GM19452 (cell line): ENCODE measurements at regions not wholly inside any gene's neighbourhood (a gene's known extent, or its start where the extent isn't known, plus 50 kb on each side); places are given as distances from the start of the nearest gene placed in this dataset.
A peak's percentile ranks its signal among the peaks of the same experiment; 100 is the strongest.

Source experiments
- ATAC-seq: cut with Tn5 transposase; IDR thresholded peaks from one replicate; pipeline ENCODE4 v1.9.1; 2021; ENCODE audit not compliant: unreplicated experiment

DNA sequence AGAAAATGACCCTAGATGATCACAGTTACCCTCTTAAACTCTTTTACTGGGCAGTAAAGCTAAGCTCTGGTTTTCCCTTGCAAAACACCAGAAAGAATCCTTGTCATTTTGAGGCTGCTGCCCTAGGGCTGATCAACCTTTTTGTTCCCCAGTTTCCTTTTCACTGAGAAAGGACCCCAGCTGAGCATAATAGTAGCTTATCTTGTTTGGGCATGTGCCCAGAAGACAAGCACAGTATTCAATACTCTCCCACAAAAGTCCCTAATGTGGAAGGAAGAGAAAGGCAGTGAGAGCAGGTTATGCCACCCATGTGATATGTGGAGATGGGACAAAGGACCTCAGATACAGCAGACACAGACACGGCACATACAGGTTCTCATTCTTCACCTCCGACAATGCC lies 332.6 kb upstream of the TMPO start:
- no peak for ATAC-seq

GRCh38 chr12:98185606-98186005 lies 329.8 kb upstream of the TMPO start:
- no peak for ATAC-seq

- no peak for ATAC-seq
Observed at GRCh38 chr12:98188650-98189077, 326.7 kb upstream of the TMPO start.

DNA sequence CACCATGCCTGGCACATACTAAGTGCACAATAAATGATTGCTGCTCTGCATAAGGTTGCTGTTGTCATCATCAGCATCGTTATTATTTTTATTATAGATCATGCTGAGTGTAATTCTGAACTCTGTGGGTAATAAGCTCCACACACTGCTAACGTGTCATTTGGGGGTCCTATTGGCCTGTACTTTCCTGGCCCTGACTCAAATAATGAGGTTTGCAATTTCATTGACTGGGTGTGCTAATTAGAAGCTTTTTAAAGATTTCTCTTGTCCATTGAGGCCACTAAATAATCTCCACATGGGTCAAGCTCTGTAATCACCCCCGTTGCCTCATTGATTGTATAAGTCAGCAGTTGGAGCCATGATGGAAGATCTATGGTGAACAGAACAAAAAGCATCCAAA lies 320.8 kb upstream of the TMPO start:
- no peak for ATAC-seq

- ATAC-seq = no peak
Observed at GRCh38 chr12:98198261-98198982, 317.0 kb upstream of the TMPO start.

DNA sequence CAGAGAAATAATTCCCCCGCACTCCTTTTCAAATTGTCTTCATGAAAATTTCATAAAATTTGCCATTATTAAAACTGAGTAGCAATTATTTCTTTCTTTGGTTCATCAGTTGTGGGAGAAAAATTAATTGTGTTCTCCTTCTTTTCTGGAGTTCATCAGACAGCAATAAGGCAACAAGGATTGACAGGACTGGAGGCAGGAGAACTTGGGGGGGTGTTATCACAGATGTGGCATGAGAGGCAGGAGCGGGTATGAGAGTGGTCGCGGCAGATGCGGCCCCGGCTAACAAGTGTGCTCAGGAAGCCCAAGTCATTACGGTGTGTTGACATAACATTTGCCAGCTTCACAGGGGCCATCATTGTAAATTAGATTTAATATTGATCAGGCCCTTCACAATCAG lies 306.6 kb upstream of the TMPO start:
- ATAC-seq = no peak

DNA sequence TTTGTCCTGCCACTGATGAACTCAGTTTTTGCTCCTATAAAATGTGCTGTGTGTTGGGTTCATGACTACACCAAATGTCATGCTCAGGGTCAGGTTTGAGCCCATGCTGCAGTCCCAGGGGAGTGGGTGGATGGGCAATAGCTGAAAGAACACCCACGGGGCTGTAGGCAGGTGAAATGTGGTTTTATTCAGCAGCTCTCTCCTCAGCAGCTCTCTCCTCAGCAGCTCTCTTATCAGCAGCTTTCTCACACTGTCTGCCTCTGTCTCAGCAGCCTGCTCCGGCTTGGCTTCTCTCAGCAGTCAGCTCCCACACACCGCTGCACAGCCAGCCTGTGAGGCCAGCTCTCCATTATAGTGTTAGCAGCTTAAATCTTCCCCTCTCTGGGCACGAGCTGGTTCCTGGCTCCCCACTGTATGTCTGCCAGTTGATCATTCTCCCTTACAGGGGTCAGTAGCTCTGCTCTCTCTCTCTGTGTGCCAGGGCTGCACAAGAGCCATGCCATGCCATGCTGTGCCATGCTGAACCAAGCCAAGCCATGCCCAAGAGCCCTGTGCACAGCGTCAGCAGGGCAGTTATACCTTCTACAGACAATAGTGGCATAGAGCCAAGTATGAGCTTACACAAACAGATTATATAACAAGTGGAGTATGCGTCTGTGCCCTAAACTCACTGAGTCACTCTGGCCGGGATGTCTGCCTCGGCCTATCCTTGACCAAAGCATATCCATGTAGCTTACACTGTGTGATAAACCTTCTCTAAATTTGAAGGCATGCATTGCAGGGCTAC lies 303.3 kb upstream of the TMPO start:
- no peak for ATAC-seq

DNA sequence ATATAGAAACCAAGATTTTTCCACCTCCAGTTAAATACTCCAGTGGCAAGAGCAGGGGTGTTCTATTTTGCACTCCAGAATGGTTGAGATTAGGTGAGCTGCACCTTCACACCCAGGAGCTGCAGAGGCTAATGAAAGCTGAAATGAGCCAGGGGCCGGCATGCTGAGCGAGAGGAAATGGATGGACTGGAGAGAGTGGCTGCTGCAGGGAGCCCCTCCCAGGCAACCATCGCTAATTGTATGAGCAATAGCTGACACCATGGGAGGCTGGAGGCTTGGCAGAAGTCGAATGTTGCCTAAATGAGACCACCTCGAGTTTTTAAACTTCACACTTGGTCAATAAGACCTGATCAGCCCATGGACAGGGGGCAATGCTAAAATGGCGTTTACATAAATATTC lies 301.8 kb upstream of the TMPO start:
- ATAC-seq = no peak

- no peak for ATAC-seq
Observed at GRCh38 chr12:98217257-98217656, 298.1 kb upstream of the TMPO start.

DNA sequence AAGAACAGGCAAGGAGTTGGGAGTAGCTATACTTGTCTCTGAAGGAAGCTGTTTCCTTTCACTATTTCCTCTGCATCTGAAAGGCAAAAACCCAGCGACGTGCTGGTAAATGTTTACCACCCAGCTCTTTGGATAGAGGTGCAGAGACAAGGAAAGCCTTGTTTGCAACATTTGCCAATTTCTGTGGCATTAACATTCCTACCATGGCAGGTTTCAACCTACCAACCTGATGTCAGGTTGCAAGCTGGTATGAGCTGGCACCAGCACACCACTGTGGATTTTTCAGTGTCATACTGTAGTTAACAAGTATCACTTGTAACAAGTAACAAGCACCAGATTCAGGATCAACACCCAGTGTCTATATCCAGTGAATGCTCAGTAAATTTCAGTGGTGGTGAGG lies 294.8 kb upstream of the TMPO start:
- no peak for ATAC-seq

DNA sequence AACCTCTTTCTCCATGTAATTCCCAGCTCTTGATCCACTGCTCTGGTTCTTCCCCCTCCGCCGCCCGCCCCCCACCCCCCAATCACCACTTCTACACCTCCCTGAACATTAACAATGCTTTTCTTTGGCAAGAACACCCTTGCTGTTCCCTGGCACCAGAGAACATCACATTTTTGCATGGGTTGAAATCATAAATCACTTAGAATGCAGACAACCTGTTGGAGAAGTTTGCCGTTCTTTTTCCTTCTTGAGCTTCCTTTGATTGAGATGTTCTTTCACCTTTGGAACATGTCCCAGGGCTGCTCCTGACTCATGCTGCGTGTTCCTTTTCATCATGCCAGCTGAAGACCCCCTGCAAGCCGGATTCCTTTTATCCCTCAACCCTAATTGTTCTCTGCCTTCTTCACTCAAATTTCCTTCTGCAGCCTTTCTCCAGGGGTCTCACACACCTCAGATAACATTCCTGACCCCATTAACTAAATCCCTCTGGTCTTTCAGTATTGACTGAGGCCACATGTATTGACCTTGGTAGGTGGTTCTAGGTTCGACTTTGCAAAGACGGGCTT lies 294.1 kb upstream of the TMPO start:
- no peak for ATAC-seq

GRCh38 chr12:98222135-98222534 lies 293.3 kb upstream of the TMPO start:
- ATAC-seq = no peak

DNA sequence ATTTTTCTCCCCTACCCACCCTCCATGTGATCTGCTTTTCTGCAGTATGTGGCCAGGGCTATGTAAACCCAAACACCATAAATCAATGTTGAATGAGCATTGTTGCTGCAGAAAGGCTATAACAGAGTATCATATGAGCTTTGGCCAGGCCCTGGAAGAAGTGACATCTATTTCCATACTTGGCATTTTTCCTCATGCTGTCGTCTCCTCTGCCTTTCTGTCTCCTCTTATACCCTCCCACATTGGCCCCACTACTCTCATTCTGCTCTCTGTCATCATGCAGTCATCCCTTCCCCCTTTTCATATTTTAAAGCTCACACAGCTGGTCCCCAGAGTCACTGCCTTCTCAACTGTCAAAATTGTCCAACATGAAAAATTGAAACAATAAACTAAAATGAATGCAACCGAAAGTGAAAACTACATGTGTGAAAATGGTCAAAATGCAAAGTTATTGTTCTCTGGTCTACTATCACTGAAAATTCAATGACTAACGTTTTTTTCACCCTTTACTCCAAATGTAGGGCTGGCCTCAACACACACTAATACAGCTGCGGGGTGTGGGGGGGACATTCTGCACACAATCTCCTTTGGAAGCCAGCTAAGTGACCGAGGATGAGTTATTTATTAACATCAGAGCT lies 290.7 kb upstream of the TMPO start:
- ATAC-seq = peak; percentile 78

GRCh38 chr12:98227162-98227561 lies 288.2 kb upstream of the TMPO start:
- no peak for ATAC-seq

GRCh38 chr12:98228683-98229539 lies 286.5 kb upstream of the TMPO start:
- no peak for ATAC-seq

DNA sequence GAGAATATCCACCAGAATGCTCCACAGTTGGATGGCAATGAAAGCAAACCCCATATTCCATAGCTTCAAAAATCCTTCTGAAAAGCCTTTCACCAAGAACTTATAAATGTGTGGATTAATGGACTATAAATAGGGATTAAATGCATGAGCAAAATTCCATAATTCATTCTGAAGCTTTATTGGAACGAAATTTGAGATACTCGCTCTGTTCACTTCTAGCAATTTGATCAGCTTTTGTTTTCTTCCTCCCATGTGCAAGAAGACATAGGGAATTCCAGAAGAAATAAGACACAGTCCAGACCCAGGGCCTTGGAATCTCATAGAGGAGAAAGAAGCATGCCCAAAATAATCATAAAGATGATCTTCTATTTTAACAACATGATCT lies 285.9 kb upstream of the TMPO start:
- no peak for ATAC-seq

GRCh38 chr12:98232753-98233390 lies 282.5 kb upstream of the TMPO start:
- ATAC-seq = no peak

DNA sequence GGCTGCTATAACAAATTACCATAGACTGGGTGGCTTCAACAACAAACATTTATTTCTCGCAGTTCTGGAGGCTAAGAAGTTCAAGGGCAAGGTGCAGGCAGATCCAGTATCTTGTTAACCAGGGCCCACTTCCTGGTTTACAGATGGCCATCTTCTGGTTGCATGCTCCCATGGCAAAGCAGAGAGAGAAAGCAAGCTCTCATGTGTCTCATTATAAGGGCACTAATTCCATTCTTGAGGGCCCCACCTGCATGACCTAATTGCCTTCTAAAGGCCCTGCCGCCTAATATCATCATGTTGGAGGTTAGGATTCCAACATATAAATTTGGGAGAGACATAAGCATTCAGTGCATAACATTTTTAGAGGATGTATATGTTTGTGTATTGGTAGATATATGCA lies 280.1 kb upstream of the TMPO start:
- ATAC-seq = no peak

DNA sequence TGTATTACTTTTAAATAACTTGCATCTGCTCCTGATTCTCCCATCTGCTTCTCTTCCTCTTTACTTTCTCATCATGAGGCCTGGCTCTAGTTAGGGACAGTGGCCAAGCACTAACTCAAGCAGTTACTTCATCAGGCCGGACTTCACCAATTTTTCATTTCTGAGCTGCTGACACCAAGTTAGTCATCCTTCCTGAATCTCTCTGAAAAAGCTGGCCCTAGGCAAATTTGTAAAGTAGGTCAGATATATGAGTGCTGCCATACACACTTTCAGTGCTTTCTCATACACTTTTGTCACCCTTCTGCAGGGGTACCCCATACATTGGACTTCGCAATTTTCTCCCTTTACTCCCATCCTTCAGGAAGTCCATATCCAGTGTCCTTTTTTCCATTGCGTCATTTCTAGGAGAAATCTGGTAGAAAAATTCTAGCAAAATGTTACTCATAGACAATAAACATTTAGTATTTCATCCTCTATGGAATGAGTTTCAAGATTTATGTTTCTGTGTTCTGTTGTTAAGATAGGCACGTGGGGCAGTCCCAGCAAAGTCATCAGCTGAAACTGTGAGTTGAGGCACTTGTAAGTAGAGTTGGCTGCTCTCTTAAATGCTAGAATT lies 276.8 kb upstream of the TMPO start:
- ATAC-seq = no peak

GRCh38 chr12:98243190-98243589 lies 272.2 kb upstream of the TMPO start:
- no peak for ATAC-seq
